ENCODE measurements at regions not wholly inside any gene's neighbourhood (a gene's known extent, or its start where the extent isn't known, plus 50 kb on each side); places are given as distances from the start of the nearest gene placed in this dataset.

GRCh38 chr2:38499548-38500282, 103.0 kb downstream of the HNRNPLL start:
- Histone ChIP-seq H3K4me1 (ENCODE audit: insufficient read depth) (peaks cover 10% of the 10 kb centered on the region), H3K4me3 (no peak overlapping the region), H3K27ac (peak overlapping the region in 1 of 2 donors; percentile 36), H3K9me3 (no peaks in the 10 kb centered on the region), H3K27me3 (no peaks in the 10 kb centered on the region), H3K36me3 (no peaks in the 10 kb centered on the region)
- WGBS, 3 donors = 6 to 16% (median 7%) methylated on average over 9 of the region's 9 CpGs
- intact Hi-C loops (cut with DNase I) = loop anchor here in 1 of 4 donors (10.0 kb wide), 1 partner anchor 125 kb away; the partner anchor contains the start of gene ATL2
- TF ChIP-seq, protein P1, sequence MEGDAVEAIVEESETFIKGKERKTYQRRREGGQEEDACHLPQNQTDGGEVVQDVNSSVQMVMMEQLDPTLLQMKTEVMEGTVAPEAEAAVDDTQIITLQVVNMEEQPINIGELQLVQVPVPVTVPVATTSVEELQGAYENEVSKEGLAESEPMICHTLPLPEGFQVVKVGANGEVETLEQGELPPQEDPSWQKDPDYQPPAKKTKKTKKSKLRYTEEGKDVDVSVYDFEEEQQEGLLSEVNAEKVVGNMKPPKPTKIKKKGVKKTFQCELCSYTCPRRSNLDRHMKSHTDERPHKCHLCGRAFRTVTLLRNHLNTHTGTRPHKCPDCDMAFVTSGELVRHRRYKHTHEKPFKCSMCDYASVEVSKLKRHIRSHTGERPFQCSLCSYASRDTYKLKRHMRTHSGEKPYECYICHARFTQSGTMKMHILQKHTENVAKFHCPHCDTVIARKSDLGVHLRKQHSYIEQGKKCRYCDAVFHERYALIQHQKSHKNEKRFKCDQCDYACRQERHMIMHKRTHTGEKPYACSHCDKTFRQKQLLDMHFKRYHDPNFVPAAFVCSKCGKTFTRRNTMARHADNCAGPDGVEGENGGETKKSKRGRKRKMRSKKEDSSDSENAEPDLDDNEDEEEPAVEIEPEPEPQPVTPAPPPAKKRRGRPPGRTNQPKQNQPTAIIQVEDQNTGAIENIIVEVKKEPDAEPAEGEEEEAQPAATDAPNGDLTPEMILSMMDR (IDR thresholded peaks at IDR 0.05) = no peak
- TF ChIP-seq EP300 (IDR thresholded peaks at IDR 0.05) = no peak
- TF ChIP-seq POLR2A (IDR thresholded peaks at IDR 0.05) = no peak
- DNase-seq = peak in 2 of 5 donors; percentile 55 to 56

DNA sequence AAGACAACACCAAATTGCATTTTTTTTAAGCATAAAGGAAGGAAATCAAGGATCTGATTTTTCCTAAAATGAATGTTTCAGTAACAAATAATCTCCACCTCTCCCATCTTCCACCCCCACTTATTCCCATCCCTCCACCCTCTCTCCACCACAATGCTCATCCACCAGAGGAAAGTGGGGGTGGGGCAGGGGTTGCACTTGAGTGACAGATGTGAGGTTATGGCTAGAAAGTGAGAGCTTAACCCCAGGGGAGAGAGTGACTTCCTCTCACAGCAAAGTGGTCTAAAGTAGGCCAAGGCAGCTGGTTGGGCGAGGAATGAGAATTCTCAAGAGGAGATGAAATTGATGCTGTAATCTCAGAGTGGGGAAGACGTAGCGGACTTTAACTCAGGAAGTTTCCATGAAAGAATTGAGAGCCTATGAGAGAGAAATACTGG, 104.7 kb downstream of the HNRNPLL start:
- H3K4me3 ChIP-seq = no peak overlapping the region

DNA sequence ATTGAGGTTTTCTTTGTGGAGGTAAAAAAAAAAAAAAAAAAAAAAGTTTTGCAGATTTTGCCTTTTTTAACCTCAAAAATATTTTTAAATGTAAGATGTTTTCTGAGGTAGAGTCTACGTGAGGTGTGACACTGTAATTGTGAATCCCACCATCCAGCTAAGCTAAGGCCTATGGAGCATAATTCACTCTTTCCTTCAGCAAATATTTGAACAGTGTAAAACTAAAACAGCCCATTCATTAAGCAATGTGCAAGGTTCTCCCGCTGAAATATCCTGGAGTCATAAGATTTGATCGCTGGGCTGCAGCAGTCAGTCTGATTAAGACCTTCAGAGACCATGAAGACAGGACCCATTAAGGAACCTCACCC, 105.1 kb downstream of the HNRNPLL start:
- TF ChIP-seq POLR2A (IDR thresholded peaks at IDR 0.05) (no peak), EP300 (IDR thresholded peaks at IDR 0.05) (no peak)
- TF ChIP-seq, protein P1 (IDR thresholded peaks at IDR 0.05) = no peak
- Histone ChIP-seq H3K4me3 (no peak overlapping the region), H3K27me3 (no peaks in the 10 kb centered on the region), H3K4me1 (ENCODE audit: insufficient read depth) (peaks cover 12% of the 10 kb centered on the region), H3K9me3 (no peaks in the 10 kb centered on the region), H3K36me3 (no peaks in the 10 kb centered on the region), H3K27ac (no peak overlapping the region)
- WGBS, 3 donors = 96% methylated on average over 3 of the region's 3 CpGs
- DNase-seq = no peak
- intact Hi-C loops (cut with DNase I) = no loop called here

More for the DNA sequence above, 104.7 kb downstream of the HNRNPLL start:
- intact Hi-C loops (cut with DNase I) = no loop called here
- DNase-seq = no peak
- 91 to 94% (median 94%) methylated on average over 3 of the region's 3 CpGs for WGBS, 3 donors
- peaks cover 12% of the 10 kb centered on the region for H3K4me1 ChIP-seq (ENCODE audit: insufficient read depth)
- no peaks in the 10 kb centered on the region for H3K27me3 ChIP-seq
- no peaks in the 10 kb centered on the region for H3K9me3 ChIP-seq
- H3K36me3 ChIP-seq = no peaks in the 10 kb centered on the region
- no peak overlapping the region for H3K27ac ChIP-seq
- TF ChIP-seq, protein P1 (IDR thresholded peaks at IDR 0.05) = no peak
- no peak for TF ChIP-seq EP300 (IDR thresholded peaks at IDR 0.05)
- TF ChIP-seq POLR2A (IDR thresholded peaks at IDR 0.05) = no peak

DNA sequence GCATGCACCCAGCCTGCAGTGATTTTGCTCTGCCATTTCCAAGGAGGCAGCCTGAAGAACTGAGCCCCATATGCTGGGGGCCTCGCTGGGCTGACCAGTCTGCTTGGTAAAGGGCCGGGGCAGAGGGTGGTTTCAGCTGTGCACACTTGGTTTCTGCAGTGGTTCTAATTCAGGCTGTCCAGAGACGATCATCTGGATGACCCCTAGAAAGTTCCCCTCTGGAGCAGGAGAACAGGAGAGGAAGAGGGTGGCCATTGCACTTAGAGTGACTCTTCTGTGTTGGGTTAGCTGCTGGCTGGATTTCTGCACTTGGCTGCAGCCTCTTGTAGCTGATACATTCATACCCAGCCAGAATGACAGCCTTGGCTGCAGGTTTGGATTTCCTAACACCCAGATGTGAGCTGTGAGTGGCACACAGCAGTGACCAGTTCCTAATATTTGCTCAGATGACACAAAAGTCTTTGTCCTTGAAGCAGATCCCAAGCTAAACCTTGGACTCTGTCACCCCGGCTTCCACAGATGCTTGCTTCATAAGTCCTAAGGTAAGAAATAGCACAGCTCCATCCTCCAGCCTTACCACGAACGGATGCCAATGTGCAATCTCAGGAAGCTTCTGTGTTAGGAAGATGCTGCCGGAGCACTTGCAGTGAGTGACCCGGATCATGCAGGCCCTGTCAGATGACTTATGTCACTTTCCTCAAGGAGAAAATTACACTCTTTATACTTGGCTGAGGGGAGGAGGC, 105.6 kb downstream of the HNRNPLL start:
- peaks cover 12% of the 10 kb centered on the region for H3K4me1 ChIP-seq (ENCODE audit: insufficient read depth)
- WGBS, 3 donors = 93 to 95% (median 94%) methylated on average over 8 of the region's 8 CpGs
- no peaks in the 10 kb centered on the region for H3K9me3 ChIP-seq
- no peak for DNase-seq
- H3K4me3 ChIP-seq = no peak overlapping the region
- H3K27me3 ChIP-seq = no peaks in the 10 kb centered on the region
- no peaks in the 10 kb centered on the region for H3K36me3 ChIP-seq
- TF ChIP-seq EP300 (IDR thresholded peaks at IDR 0.05) (no peak), POLR2A (IDR thresholded peaks at IDR 0.05) (no peak)
- TF ChIP-seq, protein P1 (IDR thresholded peaks at IDR 0.05) = no peak
- intact Hi-C loops (cut with DNase I) = no loop called here
- H3K27ac ChIP-seq = no peak overlapping the region

All from ovary (tissue), 7 donors.